Suprapubic skin (tissue), 4 donors: ENCODE measurements at regions not wholly inside any gene's neighbourhood (a gene's known extent, or its start where the extent isn't known, plus 50 kb on each side); places are given as distances from the start of the nearest gene placed in this dataset.

Source experiments
- CTCF ChIP-seq, 2 donors: fragments of 200-600 bp in 1 of 2; fragments of 450-650 bp in 1 of 2; sonication (generic) in 1 of 2; IDR thresholded peaks; one replicate each; pipeline ENCODE4 v1.5.1; 2016 to 2019; ENCODE audit warnings: antibody characterized with exemption in 2 of 2, mild to moderate bottlenecking in 1 of 2, moderate library complexity in 1 of 2
- POLR2A ChIP-seq, 2 donors: fragments of 450-650 bp; IDR thresholded peaks; one replicate each; pipeline ENCODE4 v1.6.1; 2017; ENCODE audit warnings: antibody characterized with exemption in 2 of 2, mild to moderate bottlenecking in 2 of 2, moderate library complexity in 2 of 2
- POLR2AphosphoS5 ChIP-seq, 3 donors: sonication (generic); formaldehyde crosslinking; IDR thresholded peaks; one replicate each; pipeline ENCODE4 v1.6.1; 2017; ENCODE audit warnings: antibody characterized with exemption in 3 of 3

DNA sequence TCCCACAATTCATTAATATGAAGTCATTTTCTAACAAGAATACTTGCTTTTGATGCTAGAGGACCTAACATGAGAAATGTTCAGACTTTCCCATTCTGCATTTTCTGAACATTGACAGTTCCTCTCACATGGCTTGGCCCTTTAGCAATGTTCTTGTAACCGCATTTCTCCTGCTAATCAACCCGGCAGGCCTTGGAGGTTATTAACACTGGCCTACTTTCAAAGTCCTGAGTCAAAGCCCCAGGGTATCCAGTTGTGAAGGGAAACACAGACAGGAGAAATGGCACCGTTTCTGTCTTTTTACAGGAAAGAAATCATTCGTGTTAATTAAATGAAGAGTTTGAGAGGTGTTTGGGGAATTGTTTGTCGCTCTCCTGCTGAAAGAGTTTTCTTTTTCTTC, 446.5 kb upstream of the MIS18BP1 start:
- TF ChIP-seq POLR2A (IDR thresholded peaks at IDR 0.05) (no peak), CTCF (IDR thresholded peaks at IDR 0.05) (no peak), POLR2AphosphoS5 (IDR thresholded peaks at IDR 0.05) (no peak)
